Mammary epithelial cell (primary cell): ENCODE measurements at regions not wholly inside any gene's neighbourhood (a gene's known extent, or its start where the extent isn't known, plus 50 kb on each side); places are given as distances from the start of the nearest gene placed in this dataset.

Experiments used
- CTCF ChIP-seq, 2 donors: IDR thresholded peaks in 1 of 2; conservative IDR thresholded peaks in 1 of 2; 2 replicates each; pipeline ENCODE4 v1.5.1; 2011 to 2012; ENCODE audit warnings: inconsistent platforms in 2 of 2, low read length in 2 of 2, mild to moderate bottlenecking in 2 of 2, control low read depth in 1 of 2, low read depth in 1 of 2; ENCODE audit not compliant: insufficient read depth in 1 of 2; ENCODE audit errors: extremely low read depth in 1 of 2
- EZH2 ChIP-seq: IDR thresholded peaks from 2 replicates; pipeline ENCODE4 v1.6.1; 2012; ENCODE audit warnings: low read length, inconsistent platforms, borderline replicate concordance

- TF ChIP-seq EZH2: no peak
- TF ChIP-seq CTCF (conservative IDR thresholded peaks at IDR 0.05 in 1 of 2, IDR thresholded peaks at IDR 0.05 in 1 of 2; ENCODE audit: extremely low read depth in 1 of 2, insufficient read depth in 1 of 2, low read depth in 1 of 2, low read length in 2 of 2): no peak
These were observed 58.8 kb upstream of the LANCL2 start for GRCh38 chr7:55306331-55306730.
